DND-41 (cell line): ENCODE measurements at regions not wholly inside any gene's neighbourhood (a gene's known extent, or its start where the extent isn't known, plus 50 kb on each side); places are given as distances from the start of the nearest gene placed in this dataset.

Source experiments
- ATAC-seq: fragments of 200-7000 bp; cut with Tn5 transposase; 3 replicates; pipeline ENCODE4 v1.9.1; 2021; ENCODE audit warnings: low read depth; ENCODE audit not compliant: insufficient read depth
- DNase-seq: peaks from one replicate; pipeline ENCODE4 v3.0.0-alpha.2; 2020
- H2AFZ ChIP-seq: 2 replicates; pipeline ENCODE4 v1.6.0; 2012; ENCODE audit warnings: low read depth, low read length
- H3K27ac ChIP-seq: 2 replicates; pipeline ENCODE4 v1.5.1; 2012; ENCODE audit warnings: low read length, inconsistent platforms
- H3K27me3 ChIP-seq: fragments of 200-600 bp; sonication (generic); 2 replicates; pipeline ENCODE4 v1.6.0; 2012; ENCODE audit warnings: low read length, mild to moderate bottlenecking, inconsistent platforms; ENCODE audit not compliant: insufficient read depth, poor library complexity
- H3K36me3 ChIP-seq: 2 replicates; pipeline ENCODE4 v1.5.1; 2012; ENCODE audit warnings: low read length, inconsistent platforms; ENCODE audit not compliant: insufficient read depth
- H3K4me1 ChIP-seq: 2 replicates; pipeline ENCODE4 v1.5.1; 2012; ENCODE audit warnings: mild to moderate bottlenecking, low read length; ENCODE audit not compliant: insufficient read depth
- H3K4me2 ChIP-seq: 2 replicates; pipeline ENCODE4 v1.6.0; 2012; ENCODE audit warnings: mild to moderate bottlenecking, moderate library complexity, low read length, inconsistent platforms; ENCODE audit not compliant: insufficient read depth
- H3K4me3 ChIP-seq, 2 experiments: fragments of 200-600 bp in 1 of 2; shearing (Covaris generic) in 1 of 2; 2 replicates each; pipeline ENCODE4 v1.5.1; 2012 to 2016; ENCODE audit warnings: inconsistent platforms in 2 of 2, low read length in 2 of 2, mild to moderate bottlenecking in 2 of 2, low read depth in 1 of 2, moderate library complexity in 1 of 2
- H3K79me2 ChIP-seq: 2 replicates; pipeline ENCODE4 v1.6.0; 2012; ENCODE audit warnings: low read length, inconsistent platforms; ENCODE audit not compliant: insufficient read depth
- H3K9ac ChIP-seq: 2 replicates; pipeline ENCODE4 v1.6.0; 2012; ENCODE audit warnings: low read depth, mild to moderate bottlenecking, inconsistent platforms, low read length, moderate library complexity
- H3K9me3 ChIP-seq: 2 replicates; pipeline ENCODE4 v1.5.1; 2012; ENCODE audit warnings: low read length, moderate library complexity, mild to moderate bottlenecking, inconsistent platforms; ENCODE audit not compliant: insufficient read depth, severe bottlenecking
- H4K20me1 ChIP-seq: 2 replicates; pipeline ENCODE4 v1.6.0; 2012; ENCODE audit warnings: low read length; ENCODE audit not compliant: insufficient read depth
- CTCF ChIP-seq: IDR thresholded peaks from 2 replicates; pipeline ENCODE4 v1.5.1; 2012; ENCODE audit warnings: borderline replicate concordance, low read length, moderate library complexity, mild to moderate bottlenecking; ENCODE audit not compliant: poor library complexity, severe bottlenecking; ENCODE audit errors: extremely low read depth
- EZH2 ChIP-seq: IDR thresholded peaks from 3 replicates; pipeline ENCODE4 v1.6.1; 2012; ENCODE audit warnings: borderline replicate concordance, low read depth, mild to moderate bottlenecking, moderate library complexity, low read length, inconsistent platforms; ENCODE audit not compliant: severe bottlenecking

DNA sequence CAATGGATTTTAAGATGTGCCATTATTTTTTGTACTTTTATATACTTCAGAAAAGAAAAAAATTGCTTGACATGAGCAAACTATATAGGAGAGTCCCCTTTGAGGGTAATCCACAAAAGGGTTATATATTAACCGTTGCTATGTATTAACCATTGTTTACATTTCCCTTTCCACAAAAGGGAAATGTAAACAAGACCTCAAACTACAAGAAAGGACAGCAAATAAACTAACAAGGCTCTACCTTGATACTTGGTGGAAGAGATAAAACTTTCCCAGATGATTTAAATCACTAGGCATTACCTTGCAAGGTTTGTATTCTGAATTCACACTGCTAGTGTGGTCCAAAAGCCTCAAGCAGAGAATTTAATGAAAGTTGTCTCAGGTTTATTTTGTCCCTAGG lies 616.3 kb upstream of the BCHE start:
- Histone ChIP-seq H3K27ac (no peak overlapping the region), H3K4me2 (no peak overlapping the region), H3K27me3 (no peaks in the 10 kb centered on the region), H3K36me3 (no peaks in the 10 kb centered on the region), H3K4me1 (no peaks in the 10 kb centered on the region), H3K4me3 (no peak overlapping the region), H3K79me2 (no peaks in the 10 kb centered on the region), H4K20me1 (no peaks in the 10 kb centered on the region), H3K9me3 (no peaks in the 10 kb centered on the region), H3K9ac (no peak overlapping the region), H2AFZ (no peak overlapping the region)
- TF ChIP-seq CTCF (no peak), EZH2 (no peak)
- DNase-seq (no peak), ATAC-seq (no peak)

- Histone ChIP-seq H3K9ac (no peak overlapping the region), H3K9me3 (no peaks in the 10 kb centered on the region), H3K27ac (no peak overlapping the region), H3K4me1 (no peaks in the 10 kb centered on the region), H2AFZ (no peak overlapping the region), H3K4me3 (no peak overlapping the region), H3K36me3 (no peaks in the 10 kb centered on the region), H3K4me2 (no peak overlapping the region), H4K20me1 (no peaks in the 10 kb centered on the region), H3K79me2 (no peaks in the 10 kb centered on the region), H3K27me3 (no peaks in the 10 kb centered on the region)
- TF ChIP-seq EZH2: no peak
- TF ChIP-seq CTCF: no peak
- ATAC-seq: no peak
- DNase-seq: no peak
Measured at GRCh38 chr3:166451997-166452396, 614.8 kb upstream of the BCHE start.

DNA sequence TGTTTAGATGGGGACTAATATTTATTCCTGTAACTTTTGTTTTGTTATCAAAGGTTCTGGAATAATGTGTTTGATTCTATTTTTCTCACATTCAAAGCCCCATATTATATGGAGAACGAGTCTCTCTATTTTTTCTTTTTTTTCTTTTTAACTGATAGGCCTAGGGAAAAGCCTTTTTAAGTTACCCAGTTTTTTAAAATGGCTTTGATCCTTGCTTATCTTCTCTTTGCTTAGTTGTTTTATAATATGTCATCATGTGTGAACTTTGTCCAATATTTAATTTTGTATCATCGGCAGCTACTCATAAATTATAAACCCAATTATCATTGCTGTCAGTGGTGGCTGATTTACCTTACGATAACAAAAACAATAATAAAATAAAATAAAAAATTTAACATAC lies 610.3 kb upstream of the BCHE start:
- H3K27me3 ChIP-seq: no peaks in the 10 kb centered on the region
- no peak overlapping the region for H3K27ac ChIP-seq
- H3K4me1 ChIP-seq: no peaks in the 10 kb centered on the region
- peaks cover 7% of the 10 kb centered on the region for H3K9me3 ChIP-seq
- H3K36me3 ChIP-seq: no peaks in the 10 kb centered on the region
- H3K79me2 ChIP-seq: no peaks in the 10 kb centered on the region
- H3K4me2 ChIP-seq: no peak overlapping the region
- H2AFZ ChIP-seq: no peak overlapping the region
- TF ChIP-seq EZH2 (no peak), CTCF (no peak)
- no peak overlapping the region for H3K9ac ChIP-seq
- DNase-seq (no peak), ATAC-seq (no peak)
- H3K4me3 ChIP-seq: no peak overlapping the region
- no peaks in the 10 kb centered on the region for H4K20me1 ChIP-seq

- Histone ChIP-seq H3K4me3 (no peak overlapping the region), H3K4me2 (no peak overlapping the region), H3K36me3 (no peaks in the 10 kb centered on the region), H3K27me3 (no peaks in the 10 kb centered on the region), H3K27ac (no peak overlapping the region), H3K79me2 (no peaks in the 10 kb centered on the region), H3K4me1 (no peaks in the 10 kb centered on the region), H3K9me3 (peaks cover 7% of the 10 kb centered on the region), H2AFZ (no peak overlapping the region), H4K20me1 (no peaks in the 10 kb centered on the region), H3K9ac (no peak overlapping the region)
- no peak for DNase-seq
- no peak for ATAC-seq
- TF ChIP-seq EZH2: no peak
- TF ChIP-seq CTCF: no peak
Measured at GRCh38 chr3:166446986-166447385, 609.8 kb upstream of the BCHE start.
